HepG2 (cell line): ENCODE measurements at regions not wholly inside any gene's neighbourhood (a gene's known extent, or its start where the extent isn't known, plus 50 kb on each side); places are given as distances from the start of the nearest gene placed in this dataset.

ENCODE experiments used
- CTCF ChIP-seq: sonication (generic); formaldehyde crosslinking; IDR thresholded peaks from 2 replicates; pipeline ENCODE4 v1.5.0; 2020; ENCODE audit warnings: mild to moderate bottlenecking, missing genetic modification reagents, moderate library complexity
- MIXL1 ChIP-seq: IDR thresholded peaks from 2 replicates; pipeline ENCODE4 v1.6.1; 2016
- NCOR1 ChIP-seq: fragments of 200-600 bp; sonication (generic); IDR thresholded peaks from 2 replicates; pipeline ENCODE4 v1.7.0; 2017; ENCODE audit warnings: antibody characterized with exemption, low read length, borderline replicate concordance
- ZNF121 ChIP-seq: sonication (generic); formaldehyde crosslinking; IDR thresholded peaks from 2 replicates; pipeline ENCODE4 v1.5.0; 2020; ENCODE audit warnings: mild to moderate bottlenecking, missing genetic modification reagents
- ZNF768 ChIP-seq: sonication (generic); formaldehyde crosslinking; IDR thresholded peaks from 2 replicates; pipeline ENCODE4 v1.4.0; 2020; ENCODE audit warnings: missing genetic modification reagents

- no peak for TF ChIP-seq NCOR1
- no peak for TF ChIP-seq CTCF (CRISPR knock-in tag)
- no peak for TF ChIP-seq ZNF121 (CRISPR knock-in tag)
- TF ChIP-seq ZNF768 (CRISPR knock-in tag): no peak
- no peak for TF ChIP-seq MIXL1
These were observed 50.0 kb upstream of the HGF start for GRCh38 chr7:81819861-81820260.
